Ishikawa (cell line): ENCODE measurements at regions not wholly inside any gene's neighbourhood (a gene's known extent, or its start where the extent isn't known, plus 50 kb on each side); places are given as distances from the start of the nearest gene placed in this dataset.

Source experiments
- CEBPB ChIP-seq: IDR thresholded peaks from 2 replicates; pipeline ENCODE4 v1.6.1; 2012
- CREB1 ChIP-seq: IDR thresholded peaks from 2 replicates; pipeline ENCODE4 v1.6.1; 2012; ENCODE audit warnings: low read depth
- EGR1 ChIP-seq: IDR thresholded peaks from 2 replicates; pipeline ENCODE4 v1.6.1; 2012
- EP300 ChIP-seq: IDR thresholded peaks from 2 replicates; pipeline ENCODE4 v1.6.1; 2012; ENCODE audit warnings: borderline replicate concordance
- FOXM1 ChIP-seq: IDR thresholded peaks from 2 replicates; pipeline ENCODE4 v1.6.1; 2012; ENCODE audit warnings: low read depth, borderline replicate concordance
- NFIC ChIP-seq: IDR thresholded peaks from 2 replicates; pipeline ENCODE4 v1.6.1; 2012
- RAD21 ChIP-seq: IDR thresholded peaks from 2 replicates; pipeline ENCODE4 v1.6.1; 2012; ENCODE audit warnings: low read depth
- TAF1 ChIP-seq: IDR thresholded peaks from 2 replicates; pipeline ENCODE4 v1.6.1; 2012; ENCODE audit warnings: low read depth, mild to moderate bottlenecking
- TCF12 ChIP-seq: IDR thresholded peaks from 2 replicates; pipeline ENCODE4 v1.6.1; 2012; ENCODE audit warnings: low read depth
- TEAD4 ChIP-seq: IDR thresholded peaks from 2 replicates; pipeline ENCODE4 v1.6.1; 2012
- USF1 ChIP-seq: IDR thresholded peaks from 2 replicates; pipeline ENCODE4 v1.6.1; 2012
- YY1 ChIP-seq: IDR thresholded peaks from 2 replicates; pipeline ENCODE4 v1.6.1; 2012; ENCODE audit warnings: low read depth
- ZBTB7A ChIP-seq: IDR thresholded peaks from 2 replicates; pipeline ENCODE4 v1.6.1; 2012; ENCODE audit warnings: low read depth
- TF ChIP-seq, protein P1 (sequence below): IDR thresholded peaks from 2 replicates; pipeline ENCODE4 v1.6.1; 2012
- TF ChIP-seq, protein P2 (sequence below): IDR thresholded peaks from 2 replicates; pipeline ENCODE4 v1.6.1; 2012; ENCODE audit warnings: low read depth, mild to moderate bottlenecking

DNA sequence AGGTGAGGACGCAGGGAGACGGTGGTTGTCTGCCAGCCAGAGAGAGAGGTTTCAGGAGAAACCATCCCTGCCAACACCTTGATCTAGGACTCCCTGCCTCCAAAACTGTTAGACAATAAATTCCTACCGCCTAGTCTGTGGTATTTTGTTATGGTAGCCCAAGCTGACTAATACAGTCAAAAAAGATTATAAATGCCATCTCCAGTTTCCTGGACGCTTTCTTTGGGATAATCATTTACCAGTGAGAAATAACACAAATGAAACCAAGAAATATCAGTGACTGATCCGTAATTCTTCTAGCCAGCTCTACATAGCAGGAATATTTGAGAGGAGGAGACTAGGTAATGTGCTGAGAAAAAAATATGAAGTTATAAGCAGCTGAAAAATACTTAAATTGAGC lies 707.8 kb upstream of the LMCD1 start:
- no peak for TF ChIP-seq TCF12
- TF ChIP-seq, protein P1, sequence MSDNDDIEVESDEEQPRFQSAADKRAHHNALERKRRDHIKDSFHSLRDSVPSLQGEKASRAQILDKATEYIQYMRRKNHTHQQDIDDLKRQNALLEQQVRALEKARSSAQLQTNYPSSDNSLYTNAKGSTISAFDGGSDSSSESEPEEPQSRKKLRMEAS = no peak
- TF ChIP-seq RAD21 = no peak
- TF ChIP-seq ZBTB7A = no peak
- no peak for TF ChIP-seq YY1

GRCh38 chr3:7798276-7798675 lies 703.3 kb upstream of the LMCD1 start:
- TF ChIP-seq YY1 = no peak
- no peak for TF ChIP-seq TCF12
- no peak for TF ChIP-seq ZBTB7A

- TF ChIP-seq FOXM1 = no peak
- no peak for TF ChIP-seq EGR1
- no peak for TF ChIP-seq CREB1
- TF ChIP-seq NFIC = no peak
- no peak for TF ChIP-seq TCF12
- no peak for TF ChIP-seq TAF1
- TF ChIP-seq YY1 = no peak
- TF ChIP-seq RAD21 = no peak
- TF ChIP-seq, protein P2, sequence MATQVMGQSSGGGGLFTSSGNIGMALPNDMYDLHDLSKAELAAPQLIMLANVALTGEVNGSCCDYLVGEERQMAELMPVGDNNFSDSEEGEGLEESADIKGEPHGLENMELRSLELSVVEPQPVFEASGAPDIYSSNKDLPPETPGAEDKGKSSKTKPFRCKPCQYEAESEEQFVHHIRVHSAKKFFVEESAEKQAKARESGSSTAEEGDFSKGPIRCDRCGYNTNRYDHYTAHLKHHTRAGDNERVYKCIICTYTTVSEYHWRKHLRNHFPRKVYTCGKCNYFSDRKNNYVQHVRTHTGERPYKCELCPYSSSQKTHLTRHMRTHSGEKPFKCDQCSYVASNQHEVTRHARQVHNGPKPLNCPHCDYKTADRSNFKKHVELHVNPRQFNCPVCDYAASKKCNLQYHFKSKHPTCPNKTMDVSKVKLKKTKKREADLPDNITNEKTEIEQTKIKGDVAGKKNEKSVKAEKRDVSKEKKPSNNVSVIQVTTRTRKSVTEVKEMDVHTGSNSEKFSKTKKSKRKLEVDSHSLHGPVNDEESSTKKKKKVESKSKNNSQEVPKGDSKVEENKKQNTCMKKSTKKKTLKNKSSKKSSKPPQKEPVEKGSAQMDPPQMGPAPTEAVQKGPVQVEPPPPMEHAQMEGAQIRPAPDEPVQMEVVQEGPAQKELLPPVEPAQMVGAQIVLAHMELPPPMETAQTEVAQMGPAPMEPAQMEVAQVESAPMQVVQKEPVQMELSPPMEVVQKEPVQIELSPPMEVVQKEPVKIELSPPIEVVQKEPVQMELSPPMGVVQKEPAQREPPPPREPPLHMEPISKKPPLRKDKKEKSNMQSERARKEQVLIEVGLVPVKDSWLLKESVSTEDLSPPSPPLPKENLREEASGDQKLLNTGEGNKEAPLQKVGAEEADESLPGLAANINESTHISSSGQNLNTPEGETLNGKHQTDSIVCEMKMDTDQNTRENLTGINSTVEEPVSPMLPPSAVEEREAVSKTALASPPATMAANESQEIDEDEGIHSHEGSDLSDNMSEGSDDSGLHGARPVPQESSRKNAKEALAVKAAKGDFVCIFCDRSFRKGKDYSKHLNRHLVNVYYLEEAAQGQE = no peak
- TF ChIP-seq EP300 = no peak
- TF ChIP-seq TEAD4 = no peak
- no peak for TF ChIP-seq USF1
- TF ChIP-seq ZBTB7A = no peak
- TF ChIP-seq, protein P1 = no peak
- TF ChIP-seq CEBPB = no peak
Measured at GRCh38 chr3:7800006-7800780, 701.4 kb upstream of the LMCD1 start.

DNA sequence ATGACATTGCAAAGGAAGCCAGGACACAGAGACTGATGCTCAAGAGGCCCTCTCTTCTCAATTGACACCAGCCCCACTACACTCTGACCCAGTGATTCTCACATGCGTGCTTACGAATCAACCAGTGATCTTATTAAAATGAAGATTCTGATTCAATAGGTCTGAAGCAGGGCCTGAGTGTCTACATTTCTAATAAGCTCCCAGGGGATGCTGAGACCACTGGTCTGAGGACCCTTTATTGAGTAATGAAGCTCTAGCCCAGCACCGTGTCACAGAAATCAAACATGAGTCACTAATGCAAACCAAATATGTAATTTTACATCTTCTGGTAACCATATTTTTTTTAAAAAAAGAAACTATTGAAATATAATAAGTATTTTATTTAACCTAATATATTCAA lies 689.1 kb upstream of the LMCD1 start:
- TF ChIP-seq YY1 (no peak), TAF1 (no peak), CREB1 (no peak), ZBTB7A (no peak), RAD21 (no peak), USF1 (no peak), FOXM1 (no peak), NFIC (no peak), CEBPB (no peak), EGR1 (no peak)
- TF ChIP-seq, protein P1 = no peak

GRCh38 chr3:7813365-7813764 lies 688.3 kb upstream of the LMCD1 start:
- TF ChIP-seq EGR1 = no peak

GRCh38 chr3:7817239-7817638 lies 684.4 kb upstream of the LMCD1 start:
- TF ChIP-seq RAD21 (no peak), TCF12 (no peak), CREB1 (no peak), EGR1 (no peak), TEAD4 (no peak), EP300 (no peak), ZBTB7A (no peak), FOXM1 (no peak), NFIC (no peak), CEBPB (no peak), TAF1 (no peak), YY1 (no peak), USF1 (no peak)
- TF ChIP-seq, protein P1 = no peak
- TF ChIP-seq, protein P2 = no peak
